GM10266 (cell line): ENCODE measurements at regions not wholly inside any gene's neighbourhood (a gene's known extent, or its start where the extent isn't known, plus 50 kb on each side); places are given as distances from the start of the nearest gene placed in this dataset.
"Not testable (repeated sequence)": the region's sequence is repeated elsewhere in the genome, so short reads cannot be mapped to it uniquely, and the experiment has no call there.

Experiments
- DNase-seq: peaks from one replicate; pipeline ENCODE4 v3.0.0; 2012; ENCODE audit errors: extremely low spot score
- TF ChIP-seq, protein P1 (sequence below): IDR thresholded peaks from 2 replicates; pipeline ENCODE4 v1.5.1; 2012; ENCODE audit warnings: mild to moderate bottlenecking, low read depth; ENCODE audit not compliant: control insufficient read depth, insufficient read depth; ENCODE audit errors: missing control alignments

DNA sequence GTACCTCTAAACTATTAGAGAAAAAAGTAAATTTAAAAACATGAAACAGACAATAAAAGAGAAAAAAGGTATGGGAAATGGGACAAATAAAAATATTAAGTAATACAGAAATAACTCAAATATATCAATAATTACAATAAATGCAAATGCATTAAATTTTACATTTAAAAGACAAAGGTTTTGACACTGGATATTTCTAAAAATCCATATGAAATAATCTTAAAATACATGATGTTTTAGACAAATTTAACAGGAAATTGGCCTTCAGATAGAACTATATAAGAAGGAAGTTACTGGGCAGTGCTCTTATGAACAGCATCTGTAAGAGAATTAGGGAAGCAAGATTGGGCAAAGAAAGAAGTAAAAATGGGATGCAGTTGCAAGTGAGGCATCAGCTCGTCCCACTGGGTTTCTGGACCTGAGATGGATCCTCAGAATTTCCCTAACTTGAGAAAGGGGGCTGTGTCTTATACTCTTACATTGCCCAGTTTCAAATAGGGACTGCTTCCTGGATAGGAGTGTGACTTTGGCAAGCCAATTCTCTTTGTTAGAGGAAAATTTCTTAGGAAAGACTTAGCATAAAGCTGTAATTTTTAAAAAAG, 376.7 kb downstream of the SMOC2 start:
- TF ChIP-seq, protein P1, sequence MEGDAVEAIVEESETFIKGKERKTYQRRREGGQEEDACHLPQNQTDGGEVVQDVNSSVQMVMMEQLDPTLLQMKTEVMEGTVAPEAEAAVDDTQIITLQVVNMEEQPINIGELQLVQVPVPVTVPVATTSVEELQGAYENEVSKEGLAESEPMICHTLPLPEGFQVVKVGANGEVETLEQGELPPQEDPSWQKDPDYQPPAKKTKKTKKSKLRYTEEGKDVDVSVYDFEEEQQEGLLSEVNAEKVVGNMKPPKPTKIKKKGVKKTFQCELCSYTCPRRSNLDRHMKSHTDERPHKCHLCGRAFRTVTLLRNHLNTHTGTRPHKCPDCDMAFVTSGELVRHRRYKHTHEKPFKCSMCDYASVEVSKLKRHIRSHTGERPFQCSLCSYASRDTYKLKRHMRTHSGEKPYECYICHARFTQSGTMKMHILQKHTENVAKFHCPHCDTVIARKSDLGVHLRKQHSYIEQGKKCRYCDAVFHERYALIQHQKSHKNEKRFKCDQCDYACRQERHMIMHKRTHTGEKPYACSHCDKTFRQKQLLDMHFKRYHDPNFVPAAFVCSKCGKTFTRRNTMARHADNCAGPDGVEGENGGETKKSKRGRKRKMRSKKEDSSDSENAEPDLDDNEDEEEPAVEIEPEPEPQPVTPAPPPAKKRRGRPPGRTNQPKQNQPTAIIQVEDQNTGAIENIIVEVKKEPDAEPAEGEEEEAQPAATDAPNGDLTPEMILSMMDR = no peak
- DNase-seq = no peak

DNA sequence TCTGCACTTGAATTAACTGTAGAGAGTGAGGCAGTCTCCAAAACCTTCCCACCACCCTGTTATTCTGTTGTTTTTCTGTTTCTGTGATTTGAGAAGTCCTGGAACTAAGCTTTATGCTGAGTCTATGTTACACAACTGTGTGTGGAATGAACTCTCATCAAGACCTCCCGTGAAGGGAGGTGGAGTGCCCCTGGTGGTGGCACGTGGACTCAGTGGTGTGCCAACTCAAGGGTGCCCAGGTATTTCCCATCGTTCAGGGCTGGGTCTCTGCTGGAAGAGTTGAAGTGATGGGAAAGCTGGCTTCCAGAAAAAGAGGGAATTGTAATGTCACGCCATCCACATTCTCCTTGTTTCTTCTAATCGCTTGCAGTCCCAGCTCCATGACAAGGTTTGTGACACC, 374.2 kb downstream of the SMOC2 start:
- no peak for DNase-seq
- TF ChIP-seq, protein P1 = no peak

GRCh38 chr6:168808232-168808631, 367.2 kb downstream of the SMOC2 start:
- TF ChIP-seq, protein P1 = no peak
- DNase-seq = no peak

- DNase-seq = no peak
- TF ChIP-seq, protein P1 = no peak
Observed at GRCh38 chr6:168804331-168804730, 363.3 kb downstream of the SMOC2 start.

- TF ChIP-seq, protein P1 = no peak
- no peak for DNase-seq
Observed at GRCh38 chr6:168803874-168804273, 362.9 kb downstream of the SMOC2 start.

- TF ChIP-seq, protein P1 = no peak
- DNase-seq = no peak
Observed at GRCh38 chr6:168799067-168799466, 358.1 kb downstream of the SMOC2 start.

DNA sequence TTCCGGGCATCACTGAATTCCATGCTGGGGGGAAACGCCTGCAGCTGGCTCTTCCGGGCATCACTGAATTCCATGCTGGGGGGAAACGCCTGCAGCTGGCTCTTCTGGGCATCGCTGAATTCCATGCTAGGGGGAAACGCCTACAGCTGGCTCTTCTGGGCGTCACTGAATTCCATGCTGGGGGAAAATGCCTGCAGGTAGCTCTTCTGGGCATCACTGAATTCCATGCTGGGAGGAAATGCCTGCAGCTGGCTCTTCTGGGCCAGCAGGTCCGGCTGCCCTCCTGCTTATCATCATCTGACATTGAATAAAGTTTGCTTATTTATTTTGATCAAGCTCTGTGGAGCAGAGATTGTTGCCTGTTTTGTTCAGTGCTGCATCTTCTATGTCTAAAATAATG, 355.1 kb downstream of the SMOC2 start:
- TF ChIP-seq, protein P1 = no peak
- DNase-seq = no peak

DNA sequence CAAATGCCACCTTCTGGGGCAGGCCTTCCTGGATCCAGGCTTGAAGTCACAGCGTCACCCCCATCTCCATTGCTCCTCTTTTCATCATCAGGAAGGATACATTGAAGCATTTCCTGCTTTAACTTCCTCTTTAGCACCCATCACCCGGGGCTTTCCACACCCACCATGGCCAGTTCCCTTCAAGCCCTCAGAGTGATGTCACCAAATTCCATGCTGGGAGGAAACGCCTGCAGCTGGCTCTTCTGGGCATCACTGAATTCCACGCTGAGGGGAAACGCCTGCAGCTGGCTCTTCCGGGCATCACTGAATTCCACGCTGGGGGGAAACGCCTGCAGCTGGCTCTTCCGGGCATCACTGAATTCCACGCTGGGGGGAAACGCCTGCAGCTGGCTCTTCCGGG, 354.6 kb downstream of the SMOC2 start:
- not testable (repeated sequence) for DNase-seq
